Endothelial cell (in vitro differentiated cells): ENCODE measurements at regions not wholly inside any gene's neighbourhood (a gene's known extent, or its start where the extent isn't known, plus 50 kb on each side); places are given as distances from the start of the nearest gene placed in this dataset.

Experiments
- DNase-seq: peaks from one replicate; pipeline ENCODE4 v3.0.0; 2021; ENCODE audit warnings: low spot score
- H3K27ac Mint-ChIP-seq: one replicate; pipeline ENCODE4 v1.8.0; 2021; ENCODE audit warnings: mixed read lengths, inconsistent platforms; ENCODE audit not compliant: unreplicated experiment
- H3K27me3 Mint-ChIP-seq: one replicate; pipeline ENCODE4 v1.8.0; 2021; ENCODE audit warnings: mild to moderate bottlenecking, moderate library complexity, mixed read lengths, inconsistent platforms; ENCODE audit not compliant: unreplicated experiment
- H3K36me3 Mint-ChIP-seq: one replicate; pipeline ENCODE4 v1.8.0; 2021; ENCODE audit warnings: mild to moderate bottlenecking, low read depth, mixed read lengths, inconsistent platforms; ENCODE audit not compliant: unreplicated experiment
- H3K4me1 Mint-ChIP-seq: one replicate; pipeline ENCODE4 v1.8.0; 2021; ENCODE audit warnings: mild to moderate bottlenecking, mixed read lengths, inconsistent platforms; ENCODE audit not compliant: unreplicated experiment
- H3K4me3 Mint-ChIP-seq: one replicate; pipeline ENCODE4 v1.8.0; 2021; ENCODE audit warnings: mild to moderate bottlenecking, mixed read lengths, inconsistent platforms; ENCODE audit not compliant: unreplicated experiment
- H3K9me3 Mint-ChIP-seq: one replicate; pipeline ENCODE4 v1.8.0; 2021; ENCODE audit warnings: mixed read lengths, inconsistent platforms; ENCODE audit not compliant: unreplicated experiment
- TF ChIP-seq, protein P1 (sequence below): fragments of 200-600 bp; sonication (generic); IDR thresholded peaks from one replicate; pipeline ENCODE4 v1.5.0; 2021; ENCODE audit warnings: antibody characterized with exemption; ENCODE audit not compliant: unreplicated experiment

DNA sequence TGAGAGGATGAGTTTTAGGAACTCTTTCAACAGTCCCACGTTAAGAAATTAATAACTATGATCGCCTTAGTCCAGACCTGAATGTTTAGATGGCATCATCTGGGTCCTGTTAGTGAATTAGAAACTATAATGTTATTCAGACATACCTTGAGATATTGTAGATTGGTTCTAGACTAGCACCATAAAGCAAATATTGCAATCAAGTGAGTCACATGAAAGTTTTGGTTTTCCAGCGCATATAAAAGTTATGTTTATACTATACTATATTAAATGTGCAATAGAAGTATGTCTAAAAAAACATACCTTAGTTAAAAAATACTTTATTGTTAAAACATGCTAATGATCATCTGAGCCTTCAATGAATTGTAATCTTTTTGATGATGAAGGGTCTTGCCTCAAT, 106.6 kb upstream of the ATP2B1 start:
- H3K9me3 Mint-ChIP-seq: no peaks in the 10 kb centered on the region
- no peaks in the 10 kb centered on the region for H3K27me3 Mint-ChIP-seq
- H3K4me3 Mint-ChIP-seq: no peak overlapping the region
- TF ChIP-seq, protein P1, sequence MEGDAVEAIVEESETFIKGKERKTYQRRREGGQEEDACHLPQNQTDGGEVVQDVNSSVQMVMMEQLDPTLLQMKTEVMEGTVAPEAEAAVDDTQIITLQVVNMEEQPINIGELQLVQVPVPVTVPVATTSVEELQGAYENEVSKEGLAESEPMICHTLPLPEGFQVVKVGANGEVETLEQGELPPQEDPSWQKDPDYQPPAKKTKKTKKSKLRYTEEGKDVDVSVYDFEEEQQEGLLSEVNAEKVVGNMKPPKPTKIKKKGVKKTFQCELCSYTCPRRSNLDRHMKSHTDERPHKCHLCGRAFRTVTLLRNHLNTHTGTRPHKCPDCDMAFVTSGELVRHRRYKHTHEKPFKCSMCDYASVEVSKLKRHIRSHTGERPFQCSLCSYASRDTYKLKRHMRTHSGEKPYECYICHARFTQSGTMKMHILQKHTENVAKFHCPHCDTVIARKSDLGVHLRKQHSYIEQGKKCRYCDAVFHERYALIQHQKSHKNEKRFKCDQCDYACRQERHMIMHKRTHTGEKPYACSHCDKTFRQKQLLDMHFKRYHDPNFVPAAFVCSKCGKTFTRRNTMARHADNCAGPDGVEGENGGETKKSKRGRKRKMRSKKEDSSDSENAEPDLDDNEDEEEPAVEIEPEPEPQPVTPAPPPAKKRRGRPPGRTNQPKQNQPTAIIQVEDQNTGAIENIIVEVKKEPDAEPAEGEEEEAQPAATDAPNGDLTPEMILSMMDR: no peak
- no peak for DNase-seq
- no peaks in the 10 kb centered on the region for H3K36me3 Mint-ChIP-seq
- H3K27ac Mint-ChIP-seq: no peak overlapping the region
- no peaks in the 10 kb centered on the region for H3K4me1 Mint-ChIP-seq

GRCh38 chr12:89803412-89803811, 94.8 kb upstream of the ATP2B1 start:
- Mint-ChIP-seq H3K4me1 (no peaks in the 10 kb centered on the region), H3K27me3 (no peaks in the 10 kb centered on the region), H3K36me3 (no peaks in the 10 kb centered on the region), H3K27ac (no peak overlapping the region), H3K9me3 (no peaks in the 10 kb centered on the region), H3K4me3 (no peak overlapping the region)
- no peak for DNase-seq
- TF ChIP-seq, protein P1: no peak

GRCh38 chr12:89801284-89801683, 92.6 kb upstream of the ATP2B1 start:
- no peaks in the 10 kb centered on the region for H3K9me3 Mint-ChIP-seq
- H3K4me1 Mint-ChIP-seq: no peaks in the 10 kb centered on the region
- no peak overlapping the region for H3K27ac Mint-ChIP-seq
- H3K27me3 Mint-ChIP-seq: no peaks in the 10 kb centered on the region
- H3K4me3 Mint-ChIP-seq: no peak overlapping the region
- H3K36me3 Mint-ChIP-seq: no peaks in the 10 kb centered on the region
- no peak for DNase-seq
- TF ChIP-seq, protein P1: no peak

DNA sequence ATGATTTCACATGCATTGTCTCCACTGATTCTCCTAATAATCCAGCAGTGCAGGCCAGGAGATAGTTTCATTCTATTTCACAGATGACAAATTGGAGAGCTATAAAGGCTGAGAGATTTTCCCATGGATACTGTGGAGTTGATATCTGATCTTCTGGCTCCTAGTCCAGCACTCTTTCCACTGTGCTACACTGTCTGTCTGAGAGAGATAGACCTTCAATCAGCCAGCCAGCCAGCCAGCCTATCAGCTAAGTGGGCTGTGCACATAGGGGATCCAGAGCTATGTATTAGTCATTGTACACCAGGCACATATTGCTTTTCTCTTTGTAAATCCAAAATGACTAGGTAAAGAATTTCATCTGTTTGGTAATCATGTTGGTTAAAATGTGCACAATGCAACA, 91.8 kb upstream of the ATP2B1 start:
- H3K27ac Mint-ChIP-seq: no peak overlapping the region
- DNase-seq: no peak
- peaks cover 2% of the 10 kb centered on the region for H3K27me3 Mint-ChIP-seq
- TF ChIP-seq, protein P1: no peak
- H3K9me3 Mint-ChIP-seq: no peaks in the 10 kb centered on the region
- no peaks in the 10 kb centered on the region for H3K4me1 Mint-ChIP-seq
- no peaks in the 10 kb centered on the region for H3K36me3 Mint-ChIP-seq
- no peak overlapping the region for H3K4me3 Mint-ChIP-seq

DNA sequence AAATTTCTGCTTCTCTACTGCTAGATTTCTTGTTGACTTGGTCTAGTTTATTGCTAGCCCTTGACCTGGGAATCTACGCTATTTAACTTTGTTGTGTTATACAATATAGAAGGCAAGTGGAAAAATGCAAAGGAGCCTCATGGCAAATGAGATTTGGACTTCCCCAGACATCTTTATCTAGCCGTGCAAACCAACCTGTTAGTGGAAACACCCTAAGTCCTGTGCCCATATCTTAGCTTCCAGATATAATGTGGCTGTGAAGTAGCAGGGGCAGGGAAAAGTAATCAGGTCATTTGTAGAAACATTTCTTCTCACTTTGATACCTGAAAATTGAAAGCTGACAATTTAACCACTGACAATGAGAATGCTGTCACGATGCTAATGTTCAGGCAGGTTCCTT, 90.7 kb upstream of the ATP2B1 start:
- no peaks in the 10 kb centered on the region for H3K9me3 Mint-ChIP-seq
- peaks cover 5% of the 10 kb centered on the region for H3K27me3 Mint-ChIP-seq
- DNase-seq: no peak
- no peak overlapping the region for H3K4me3 Mint-ChIP-seq
- H3K4me1 Mint-ChIP-seq: no peaks in the 10 kb centered on the region
- H3K27ac Mint-ChIP-seq: no peak overlapping the region
- TF ChIP-seq, protein P1: no peak
- no peaks in the 10 kb centered on the region for H3K36me3 Mint-ChIP-seq
